Keratinocyte (primary cell): ENCODE measurements at regions not wholly inside any gene's neighbourhood (a gene's known extent, or its start where the extent isn't known, plus 50 kb on each side); places are given as distances from the start of the nearest gene placed in this dataset.

Experiments
- DNase-seq: peaks from one replicate; pipeline ENCODE4 v3.0.0-alpha.2; 2011; ENCODE audit warnings: low read depth, missing footprints, low spot score
- FAIRE-seq: peaks from 2 replicates; lab custom pipeline; 2011; peaks lifted over from hg19 to GRCh38; lab: Jason Lieb, UNC
- H2AFZ ChIP-seq: 2 replicates; pipeline ENCODE4 v1.6.0; 2012; ENCODE audit warnings: low read length, control low read depth, inconsistent platforms; ENCODE audit not compliant: control insufficient read depth
- H3K27ac ChIP-seq: 2 replicates; pipeline ENCODE4 v1.5.1; 2011; ENCODE audit warnings: low read length; ENCODE audit not compliant: control insufficient read depth, insufficient read depth
- H3K27me3 ChIP-seq: 3 replicates; pipeline ENCODE4 v1.6.0; 2011; ENCODE audit warnings: low read length; ENCODE audit not compliant: control insufficient read depth, insufficient read depth; ENCODE audit errors: extremely low read depth
- H3K36me3 ChIP-seq, 2 experiments: 2 replicates in 1 of 2; 3 replicates in 1 of 2; pipeline ENCODE4 v1.5.1; 2011; ENCODE audit warnings: low read length in 2 of 2, mild to moderate bottlenecking in 1 of 2; ENCODE audit not compliant: control insufficient read depth in 2 of 2, insufficient read depth in 2 of 2; ENCODE audit errors: extremely low read depth in 1 of 2
- H3K4me1 ChIP-seq: 3 replicates; pipeline ENCODE4 v1.5.1; 2011; ENCODE audit warnings: low read length; ENCODE audit not compliant: control insufficient read depth, insufficient read depth; ENCODE audit errors: extremely low read depth
- H3K4me2 ChIP-seq: 3 replicates; pipeline ENCODE4 v1.6.0; 2011; ENCODE audit warnings: low read depth, low read length; ENCODE audit not compliant: control insufficient read depth, insufficient read depth; ENCODE audit errors: extremely low read depth
- H3K4me3 ChIP-seq, 3 experiments: fragments of 200-600 bp in 1 of 3; sonication (generic) in 1 of 3; 2 replicates in 2 of 3; 3 replicates in 1 of 3; pipeline ENCODE4 v1.5.1; 2011 to 2016; ENCODE audit warnings: low read length in 3 of 3, mild to moderate bottlenecking in 3 of 3, control low read depth in 2 of 3, inconsistent platforms in 1 of 3, low read depth in 1 of 3, mixed read lengths in 1 of 3, mixed run types in 1 of 3, moderate library complexity in 1 of 3; ENCODE audit not compliant: control insufficient read depth in 2 of 3, insufficient read depth in 2 of 3; ENCODE audit errors: extremely low read depth in 1 of 3
- H3K79me2 ChIP-seq: 2 replicates; pipeline ENCODE4 v1.6.0; 2012; ENCODE audit warnings: low read length; ENCODE audit not compliant: control insufficient read depth, insufficient read depth
- H3K9ac ChIP-seq: 3 replicates; pipeline ENCODE4 v1.6.0; 2011; ENCODE audit warnings: low read length; ENCODE audit not compliant: control insufficient read depth, insufficient read depth; ENCODE audit errors: extremely low read depth
- H3K9me1 ChIP-seq: 3 replicates; pipeline ENCODE4 v1.6.0; 2011; ENCODE audit warnings: low read length; ENCODE audit not compliant: control insufficient read depth, insufficient read depth; ENCODE audit errors: extremely low read depth
- H3K9me3 ChIP-seq: 2 replicates; pipeline ENCODE4 v1.5.1; 2012; ENCODE audit warnings: low read depth, low read length; ENCODE audit not compliant: control insufficient read depth
- H4K20me1 ChIP-seq: 3 replicates; pipeline ENCODE4 v1.6.0; 2011; ENCODE audit warnings: low read length; ENCODE audit not compliant: control insufficient read depth, insufficient read depth; ENCODE audit errors: extremely low read depth
- EZH2 ChIP-seq: IDR thresholded peaks from one replicate; pipeline ENCODE4 v1.6.1; 2012; ENCODE audit warnings: inconsistent platforms, mild to moderate bottlenecking, low read length, moderate library complexity
- dilution Hi-C: fragments of 300-500 bp; cut with MboI; formaldehyde crosslinking; loops from one replicate; pipeline ENCODE4 v1.7.0; 2020; ENCODE audit warnings: low sequenced_read_pairs; ENCODE audit not compliant: extremely low pct_ligation_motif_present
- TF ChIP-seq, protein P1 (sequence below), 3 experiments: IDR thresholded peaks in 1 of 3; conservative IDR thresholded peaks in 1 of 3; optimal IDR thresholded peaks in 1 of 3; 2 replicates in 2 of 3; 3 replicates in 1 of 3; pipeline versions ENCODE3 to v1.5.1; 2011; ENCODE audit warnings: low read length in 3 of 3, mild to moderate bottlenecking in 3 of 3, moderate library complexity in 2 of 3, control low read depth in 1 of 3, inconsistent platforms in 1 of 3; ENCODE audit not compliant: insufficient read depth in 2 of 3; ENCODE audit errors: extremely low read depth in 1 of 3

DNA sequence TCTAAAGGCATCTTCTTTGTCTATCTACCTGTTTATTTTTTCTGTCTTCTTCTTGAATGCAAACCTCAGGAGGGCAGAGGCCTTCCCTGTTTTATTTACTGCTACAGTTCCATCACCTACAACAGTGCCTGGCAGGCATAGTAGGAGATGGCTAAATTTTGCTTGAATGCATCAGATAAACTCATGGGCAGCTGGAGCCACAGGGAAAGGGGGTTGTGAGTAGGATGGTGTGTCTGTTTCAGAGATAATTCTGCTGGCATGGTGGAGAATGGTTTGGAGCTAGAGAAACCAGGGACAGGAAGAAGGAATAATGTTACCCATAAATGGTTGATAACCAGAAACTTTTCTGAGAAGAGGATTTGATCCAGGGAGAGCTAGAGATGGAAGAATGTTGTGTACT lies 189.8 kb upstream of the BRINP1 start:
- H2AFZ ChIP-seq, result no peak overlapping the region
- FAIRE-seq (no peak), DNase-seq (no peak)
- no peak overlapping the region for H3K4me2 ChIP-seq
- H3K27ac ChIP-seq, result no peak overlapping the region
- no peaks in the 10 kb centered on the region for H3K36me3 ChIP-seq
- no peaks in the 10 kb centered on the region for H3K9me3 ChIP-seq
- H3K27me3 ChIP-seq, result peaks cover 5% of the 10 kb centered on the region
- no peak overlapping the region for H3K4me3 ChIP-seq
- no peaks in the 10 kb centered on the region for H4K20me1 ChIP-seq
- TF ChIP-seq, protein P1, sequence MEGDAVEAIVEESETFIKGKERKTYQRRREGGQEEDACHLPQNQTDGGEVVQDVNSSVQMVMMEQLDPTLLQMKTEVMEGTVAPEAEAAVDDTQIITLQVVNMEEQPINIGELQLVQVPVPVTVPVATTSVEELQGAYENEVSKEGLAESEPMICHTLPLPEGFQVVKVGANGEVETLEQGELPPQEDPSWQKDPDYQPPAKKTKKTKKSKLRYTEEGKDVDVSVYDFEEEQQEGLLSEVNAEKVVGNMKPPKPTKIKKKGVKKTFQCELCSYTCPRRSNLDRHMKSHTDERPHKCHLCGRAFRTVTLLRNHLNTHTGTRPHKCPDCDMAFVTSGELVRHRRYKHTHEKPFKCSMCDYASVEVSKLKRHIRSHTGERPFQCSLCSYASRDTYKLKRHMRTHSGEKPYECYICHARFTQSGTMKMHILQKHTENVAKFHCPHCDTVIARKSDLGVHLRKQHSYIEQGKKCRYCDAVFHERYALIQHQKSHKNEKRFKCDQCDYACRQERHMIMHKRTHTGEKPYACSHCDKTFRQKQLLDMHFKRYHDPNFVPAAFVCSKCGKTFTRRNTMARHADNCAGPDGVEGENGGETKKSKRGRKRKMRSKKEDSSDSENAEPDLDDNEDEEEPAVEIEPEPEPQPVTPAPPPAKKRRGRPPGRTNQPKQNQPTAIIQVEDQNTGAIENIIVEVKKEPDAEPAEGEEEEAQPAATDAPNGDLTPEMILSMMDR (optimal IDR thresholded peaks at IDR 0.05 in 1 of 3, IDR thresholded peaks at IDR 0.05 in 1 of 3, conservative IDR thresholded peaks at IDR 0.05 in 1 of 3; ENCODE audit: extremely low read depth in 1 of 3, insufficient read depth in 2 of 3, low read length in 3 of 3), result no peak
- TF ChIP-seq EZH2, result no peak
- H3K79me2 ChIP-seq, result no peaks in the 10 kb centered on the region
- dilution Hi-C loops, result no loop called here
- no peaks in the 10 kb centered on the region for H3K9me1 ChIP-seq
- no peaks in the 10 kb centered on the region for H3K4me1 ChIP-seq
- H3K9ac ChIP-seq, result no peak overlapping the region

DNA sequence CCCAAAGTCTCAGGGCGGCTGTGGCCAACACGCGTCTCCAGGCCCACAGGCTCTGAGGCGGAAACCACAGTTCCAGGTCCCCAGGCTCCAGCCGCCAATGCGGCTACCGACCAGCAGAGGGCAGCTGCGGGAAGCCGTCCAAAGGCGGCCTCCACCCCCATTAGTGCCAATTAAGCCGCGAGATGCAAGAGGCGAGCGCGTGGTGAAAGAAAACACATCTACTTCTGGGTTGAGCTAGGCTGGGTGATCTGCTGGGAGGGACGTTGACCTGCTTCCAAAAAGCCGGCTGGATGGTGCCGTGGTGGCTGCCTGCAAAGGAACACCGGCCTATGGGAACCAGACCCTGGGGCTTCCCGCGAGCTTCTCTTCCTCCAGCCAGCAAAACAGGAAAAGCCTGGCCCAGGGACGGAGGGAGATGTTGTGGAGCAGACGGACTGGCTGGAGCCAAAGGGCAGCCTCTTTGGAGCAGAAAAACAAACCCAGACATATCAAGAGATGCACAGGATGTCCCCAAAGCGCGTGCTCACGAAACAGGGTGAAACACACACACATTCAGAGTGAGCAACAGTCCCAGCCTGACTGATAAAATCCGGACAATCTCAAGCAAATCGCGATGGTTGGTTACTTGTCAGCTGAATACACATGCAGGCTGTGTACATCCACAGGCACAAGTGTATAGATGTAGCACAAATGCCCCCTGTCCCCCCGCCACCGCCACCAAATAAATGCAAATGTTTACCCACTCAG lies 187.1 kb upstream of the BRINP1 start:
- DNase-seq, result no peak
- peak; percentile 79 for FAIRE-seq

More for the DNA sequence above, 187.1 kb upstream of the BRINP1 start:
- no peaks in the 10 kb centered on the region for H3K9me1 ChIP-seq
- H3K79me2 ChIP-seq, result no peaks in the 10 kb centered on the region
- no peak for TF ChIP-seq EZH2
- TF ChIP-seq, protein P1 (optimal IDR thresholded peaks at IDR 0.05 in 1 of 3, IDR thresholded peaks at IDR 0.05 in 1 of 3, conservative IDR thresholded peaks at IDR 0.05 in 1 of 3; ENCODE audit: extremely low read depth in 1 of 3, insufficient read depth in 2 of 3, low read length in 3 of 3), result peak; percentile 81 to 98 (median 85)
- H3K36me3 ChIP-seq, result no peaks in the 10 kb centered on the region
- H3K9me3 ChIP-seq, result no peaks in the 10 kb centered on the region
- no peaks in the 10 kb centered on the region for H3K4me1 ChIP-seq
- peak overlapping the region in 1 of 3 experiments; percentile 19 for H3K4me3 ChIP-seq
- H2AFZ ChIP-seq, result peak overlapping the region; percentile 85
- H3K9ac ChIP-seq, result no peak overlapping the region
- no peaks in the 10 kb centered on the region for H4K20me1 ChIP-seq
- H3K4me2 ChIP-seq, result peak overlapping the region; percentile 52
- H3K27me3 ChIP-seq, result peaks cover 5% of the 10 kb centered on the region
- H3K27ac ChIP-seq, result no peak overlapping the region
- dilution Hi-C loops, result no loop called here
